ENCODE measurements at regions not wholly inside any gene's neighbourhood (a gene's known extent, or its start where the extent isn't known, plus 50 kb on each side); places are given as distances from the start of the nearest gene placed in this dataset.

DNA sequence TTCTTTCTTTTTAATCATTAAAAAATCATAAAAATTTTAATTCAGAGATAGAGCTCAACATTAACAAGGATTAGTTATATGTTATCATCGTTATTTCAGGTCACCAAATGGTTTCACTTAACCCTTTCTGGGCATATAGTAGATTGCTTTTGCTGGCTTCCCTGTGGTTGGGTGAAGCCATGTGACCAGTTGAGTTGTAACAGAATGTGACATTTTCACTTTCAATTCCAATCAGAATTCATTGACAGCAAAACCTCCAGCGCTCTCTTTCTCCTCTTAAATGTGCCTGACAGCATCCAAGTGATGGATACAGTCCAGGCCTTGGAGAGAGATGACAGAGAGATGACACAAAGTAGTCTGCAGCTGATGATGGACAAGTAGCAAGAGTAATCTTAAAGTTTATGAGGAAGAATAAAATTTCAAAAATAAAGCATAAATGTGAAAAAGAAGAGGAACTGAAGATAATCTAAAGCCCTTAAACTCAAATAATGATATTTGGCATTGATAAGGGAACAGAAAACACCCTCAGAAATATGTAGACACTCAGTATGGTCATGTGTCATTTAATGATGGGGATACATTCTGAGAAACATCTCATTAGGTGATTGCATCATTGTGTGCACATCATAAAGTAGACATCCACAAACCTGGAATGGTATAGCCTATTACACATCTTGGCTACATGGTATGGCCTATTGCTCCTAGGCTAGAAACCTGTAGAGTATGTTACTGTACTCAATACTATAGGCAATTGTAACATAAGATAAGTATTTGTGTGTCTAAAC lies 92.3 kb upstream of the QRFPR start:
- TF ChIP-seq, protein P1, sequence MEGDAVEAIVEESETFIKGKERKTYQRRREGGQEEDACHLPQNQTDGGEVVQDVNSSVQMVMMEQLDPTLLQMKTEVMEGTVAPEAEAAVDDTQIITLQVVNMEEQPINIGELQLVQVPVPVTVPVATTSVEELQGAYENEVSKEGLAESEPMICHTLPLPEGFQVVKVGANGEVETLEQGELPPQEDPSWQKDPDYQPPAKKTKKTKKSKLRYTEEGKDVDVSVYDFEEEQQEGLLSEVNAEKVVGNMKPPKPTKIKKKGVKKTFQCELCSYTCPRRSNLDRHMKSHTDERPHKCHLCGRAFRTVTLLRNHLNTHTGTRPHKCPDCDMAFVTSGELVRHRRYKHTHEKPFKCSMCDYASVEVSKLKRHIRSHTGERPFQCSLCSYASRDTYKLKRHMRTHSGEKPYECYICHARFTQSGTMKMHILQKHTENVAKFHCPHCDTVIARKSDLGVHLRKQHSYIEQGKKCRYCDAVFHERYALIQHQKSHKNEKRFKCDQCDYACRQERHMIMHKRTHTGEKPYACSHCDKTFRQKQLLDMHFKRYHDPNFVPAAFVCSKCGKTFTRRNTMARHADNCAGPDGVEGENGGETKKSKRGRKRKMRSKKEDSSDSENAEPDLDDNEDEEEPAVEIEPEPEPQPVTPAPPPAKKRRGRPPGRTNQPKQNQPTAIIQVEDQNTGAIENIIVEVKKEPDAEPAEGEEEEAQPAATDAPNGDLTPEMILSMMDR (IDR thresholded peaks at IDR 0.05): no peak
- TF ChIP-seq POLR2A (IDR thresholded peaks at IDR 0.05) (no peak), POLR2AphosphoS5 (IDR thresholded peaks at IDR 0.05) (no peak)

All from prostate gland (tissue), 2 donors.